CD4-positive, CD25-positive, alpha-beta regulatory T cell (primary cell): ENCODE measurements at regions not wholly inside any gene's neighbourhood (a gene's known extent, or its start where the extent isn't known, plus 50 kb on each side); places are given as distances from the start of the nearest gene placed in this dataset.

Experiments used
- ATAC-seq, 2 donors: fragments of 150-1000 bp; cut with Tn5 transposase; one replicate each; pipeline ENCODE4 v1.10.0; 2021; ENCODE audit warnings: low read depth in 2 of 2, moderate number of reproducible peaks in 2 of 2, moderate library complexity in 1 of 2
- DNase-seq, 3 donors: peaks; one replicate each; pipeline versions ENCODE4 v3.0.0 to v3.0.0-alpha.2; 2012 to 2022; ENCODE audit warnings: mixed read lengths in 1 of 3
- H3K27ac ChIP-seq: one replicate; pipeline ENCODE4 v1.7.0; 2013; ENCODE audit warnings: mild to moderate bottlenecking, low read length; ENCODE audit not compliant: insufficient read depth, poor library complexity, severe bottlenecking
- H3K27me3 ChIP-seq: one replicate; pipeline ENCODE4 v1.7.0; 2013; ENCODE audit warnings: low read length; ENCODE audit not compliant: control insufficient read depth, insufficient read depth
- H3K36me3 ChIP-seq: one replicate; pipeline ENCODE4 v1.7.0; 2013; ENCODE audit warnings: mild to moderate bottlenecking, low read length, moderate library complexity; ENCODE audit not compliant: control insufficient read depth, insufficient read depth
- H3K4me1 ChIP-seq: 2 replicates; pipeline ENCODE4 v1.7.0; 2013; ENCODE audit warnings: mild to moderate bottlenecking, low read length; ENCODE audit not compliant: insufficient read depth, control insufficient read depth, poor library complexity, severe bottlenecking
- H3K4me3 ChIP-seq: one replicate; pipeline ENCODE4 v1.7.0; 2013; ENCODE audit warnings: low read depth, mild to moderate bottlenecking, low read length, moderate library complexity
- H3K9me3 ChIP-seq, 2 experiments: 1 replicate in 1 of 2; 2 replicates in 1 of 2; pipeline ENCODE4 v1.7.0; 2013; ENCODE audit warnings: low read length in 2 of 2, mild to moderate bottlenecking in 1 of 2, moderate library complexity in 1 of 2; ENCODE audit not compliant: control insufficient read depth in 2 of 2
- H3K27ac Mint-ChIP-seq, 3 donors: one replicate each; pipeline ENCODE4 v1.8.0; 2020 to 2022; ENCODE audit warnings: mild to moderate bottlenecking in 3 of 3, mixed read lengths in 3 of 3, moderate library complexity in 2 of 3
- H3K27me3 Mint-ChIP-seq: one replicate; pipeline ENCODE4 v1.8.0; 2022; ENCODE audit warnings: mild to moderate bottlenecking, mixed read lengths
- H3K36me3 Mint-ChIP-seq: one replicate; pipeline ENCODE4 v1.8.0; 2020; ENCODE audit warnings: mixed read lengths
- H3K4me1 Mint-ChIP-seq, 4 donors: one replicate each; pipeline ENCODE4 v1.8.0; 2020 to 2022; ENCODE audit warnings: mixed read lengths in 4 of 4, mild to moderate bottlenecking in 1 of 4
- H3K4me3 Mint-ChIP-seq, 4 donors: one replicate each; pipeline ENCODE4 v1.8.0; 2020 to 2022; ENCODE audit warnings: mild to moderate bottlenecking in 4 of 4, mixed read lengths in 4 of 4, moderate library complexity in 3 of 4
- H3K9me3 Mint-ChIP-seq, 7 donors: one replicate each; pipeline ENCODE4 v1.8.0; 2020 to 2022; ENCODE audit warnings: mixed read lengths in 7 of 7, mild to moderate bottlenecking in 3 of 7, moderate library complexity in 2 of 7

GRCh38 chr6:120395784-120396183, 938.5 kb downstream of the TBC1D32 start:
- Mint-ChIP-seq H3K36me3 (no peaks in the 10 kb centered on the region), H3K4me1 (no peaks in the 10 kb centered on the region)
- H3K36me3 ChIP-seq, result no peaks in the 10 kb centered on the region

GRCh38 chr6:120395330-120395729, 939.0 kb downstream of the TBC1D32 start:
- H3K4me3 ChIP-seq, result no peak overlapping the region
- H3K4me1 ChIP-seq, result no peaks in the 10 kb centered on the region
- no peak overlapping the region for H3K4me3 Mint-ChIP-seq
- H3K27me3 ChIP-seq, result no peaks in the 10 kb centered on the region
- H3K27ac Mint-ChIP-seq, result no peak overlapping the region
- no peaks in the 10 kb centered on the region for H3K9me3 ChIP-seq
- DNase-seq, result no peak
- H3K36me3 ChIP-seq, result no peaks in the 10 kb centered on the region
- no peaks in the 10 kb centered on the region for H3K36me3 Mint-ChIP-seq
- no peak for ATAC-seq
- H3K9me3 Mint-ChIP-seq, result peaks cover 0 to 4% (median 0%) of the 10 kb centered on the region in 7 donors
- no peak overlapping the region for H3K27ac ChIP-seq
- H3K27me3 Mint-ChIP-seq, result no peaks in the 10 kb centered on the region
- no peaks in the 10 kb centered on the region for H3K4me1 Mint-ChIP-seq

More at GRCh38 chr6:120395784-120396183, 938.5 kb downstream of the TBC1D32 start:
- Histone ChIP-seq H3K27ac (no peak overlapping the region), H3K27me3 (no peaks in the 10 kb centered on the region), H3K4me3 (no peak overlapping the region), H3K9me3 (no peaks in the 10 kb centered on the region), H3K4me1 (no peaks in the 10 kb centered on the region)
- Mint-ChIP-seq H3K27me3 (no peaks in the 10 kb centered on the region), H3K27ac (no peak overlapping the region), H3K4me3 (no peak overlapping the region), H3K9me3 (peaks cover 0 to 4% (median 2%) of the 10 kb centered on the region in 7 donors)
- ATAC-seq, result no peak
- no peak for DNase-seq

DNA sequence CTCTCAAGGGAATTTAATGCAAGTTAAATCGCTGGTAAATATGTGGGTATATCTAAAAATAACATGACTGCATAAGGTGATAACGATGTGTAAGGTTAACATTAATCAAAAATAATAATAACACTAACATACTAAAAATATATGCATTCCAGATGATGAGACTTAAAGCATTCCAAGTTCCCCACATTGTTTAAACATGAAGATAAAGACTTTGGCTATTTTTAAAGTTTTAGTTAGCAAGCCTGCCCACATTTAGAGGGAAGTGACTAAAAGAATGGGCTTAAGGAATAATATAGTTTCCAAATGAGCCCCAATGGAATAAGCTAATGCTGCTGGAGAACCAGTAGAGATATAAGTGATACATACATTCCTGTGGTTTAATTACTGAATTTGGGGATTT, 941.3 kb downstream of the TBC1D32 start:
- Histone ChIP-seq H3K4me1 (no peaks in the 10 kb centered on the region), H3K4me3 (no peak overlapping the region), H3K9me3 (no peaks in the 10 kb centered on the region), H3K27me3 (no peaks in the 10 kb centered on the region), H3K36me3 (no peaks in the 10 kb centered on the region), H3K27ac (no peak overlapping the region)
- no peak for ATAC-seq
- no peak for DNase-seq
- Mint-ChIP-seq H3K27ac (no peak overlapping the region), H3K4me1 (no peaks in the 10 kb centered on the region), H3K36me3 (no peaks in the 10 kb centered on the region), H3K9me3 (peaks cover 0 to 4% (median 0%) of the 10 kb centered on the region in 7 donors), H3K4me3 (no peak overlapping the region), H3K27me3 (no peaks in the 10 kb centered on the region)

- Mint-ChIP-seq H3K4me3 (no peak overlapping the region), H3K36me3 (no peaks in the 10 kb centered on the region), H3K27ac (no peak overlapping the region), H3K9me3 (peaks cover 0 to 2% (median 0%) of the 10 kb centered on the region in 7 donors), H3K4me1 (no peaks in the 10 kb centered on the region), H3K27me3 (no peaks in the 10 kb centered on the region)
- ATAC-seq, result no peak
- H3K27me3 ChIP-seq, result no peaks in the 10 kb centered on the region
- no peaks in the 10 kb centered on the region for H3K9me3 ChIP-seq
- DNase-seq, result no peak
- no peak overlapping the region for H3K4me3 ChIP-seq
- no peaks in the 10 kb centered on the region for H3K4me1 ChIP-seq
- H3K27ac ChIP-seq, result no peak overlapping the region
- H3K36me3 ChIP-seq, result no peaks in the 10 kb centered on the region
Measured at GRCh38 chr6:120384671-120385070, 949.6 kb downstream of the TBC1D32 start.

DNA sequence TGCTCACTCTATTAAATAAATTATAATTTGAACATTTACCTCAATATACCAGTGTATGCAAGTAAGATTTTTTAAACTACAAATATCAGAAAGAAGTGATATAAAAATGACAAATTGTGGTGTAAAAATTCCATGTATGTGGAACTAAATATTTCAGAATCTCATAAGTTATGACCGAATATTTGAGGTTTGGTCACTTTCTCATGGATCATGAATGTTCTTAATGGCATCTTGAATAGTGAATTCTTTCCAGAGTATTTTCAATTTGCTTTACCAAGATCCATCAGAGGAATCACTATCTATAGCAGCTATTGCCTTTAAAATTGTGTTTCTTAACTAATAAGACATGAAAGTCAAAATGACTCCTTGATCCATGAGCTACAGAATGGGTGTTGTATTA, 950.6 kb downstream of the TBC1D32 start:
- Histone ChIP-seq H3K9me3 (no peaks in the 10 kb centered on the region), H3K4me3 (no peak overlapping the region), H3K27me3 (no peaks in the 10 kb centered on the region), H3K4me1 (no peaks in the 10 kb centered on the region), H3K36me3 (no peaks in the 10 kb centered on the region), H3K27ac (no peak overlapping the region)
- Mint-ChIP-seq H3K36me3 (no peaks in the 10 kb centered on the region), H3K27ac (no peak overlapping the region), H3K9me3 (peaks cover 0 to 2% (median 0%) of the 10 kb centered on the region in 7 donors), H3K4me3 (no peak overlapping the region), H3K27me3 (no peaks in the 10 kb centered on the region), H3K4me1 (no peaks in the 10 kb centered on the region)
- ATAC-seq, result no peak
- DNase-seq, result no peak

DNA sequence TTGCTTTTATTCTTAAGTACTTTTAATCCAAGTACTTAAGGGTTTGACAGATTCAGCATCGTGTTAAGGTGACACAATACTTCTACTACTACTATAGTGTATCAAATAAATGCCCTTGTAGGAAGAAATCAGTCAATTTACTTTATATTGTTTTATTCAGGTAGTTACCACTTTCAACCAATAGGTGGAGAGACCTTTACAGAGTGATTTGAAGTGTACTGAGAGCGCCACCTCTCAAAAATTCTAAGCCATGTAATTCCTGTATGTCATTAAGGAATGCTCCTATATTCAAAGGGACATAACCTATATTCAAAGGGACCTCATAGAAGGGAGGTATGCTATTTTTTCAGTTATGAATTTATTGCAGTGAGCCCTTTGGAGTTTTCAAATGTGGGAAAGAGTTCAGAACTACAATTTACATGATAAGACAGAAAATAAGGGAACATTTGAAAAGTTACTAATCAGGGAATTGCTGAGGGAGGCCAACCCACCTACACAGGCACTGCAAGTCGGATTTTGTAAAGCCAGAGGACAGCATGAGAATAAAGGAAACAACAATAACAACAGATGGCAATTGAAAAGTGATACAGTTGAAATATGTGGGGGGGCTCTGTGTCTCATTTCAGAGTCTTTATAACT, 955.6 kb downstream of the TBC1D32 start:
- H3K27ac Mint-ChIP-seq, result no peak overlapping the region
- Histone ChIP-seq H3K9me3 (no peaks in the 10 kb centered on the region), H3K4me3 (no peak overlapping the region), H3K27me3 (no peaks in the 10 kb centered on the region), H3K4me1 (no peaks in the 10 kb centered on the region), H3K27ac (no peak overlapping the region), H3K36me3 (no peaks in the 10 kb centered on the region)
- H3K9me3 Mint-ChIP-seq, result no peaks in the 10 kb centered on the region
- no peaks in the 10 kb centered on the region for H3K36me3 Mint-ChIP-seq
- H3K4me3 Mint-ChIP-seq, result no peak overlapping the region
- ATAC-seq (no peak), DNase-seq (peak in 1 of 3 donors; percentile 25)
- no peaks in the 10 kb centered on the region for H3K4me1 Mint-ChIP-seq
- H3K27me3 Mint-ChIP-seq, result no peaks in the 10 kb centered on the region

DNA sequence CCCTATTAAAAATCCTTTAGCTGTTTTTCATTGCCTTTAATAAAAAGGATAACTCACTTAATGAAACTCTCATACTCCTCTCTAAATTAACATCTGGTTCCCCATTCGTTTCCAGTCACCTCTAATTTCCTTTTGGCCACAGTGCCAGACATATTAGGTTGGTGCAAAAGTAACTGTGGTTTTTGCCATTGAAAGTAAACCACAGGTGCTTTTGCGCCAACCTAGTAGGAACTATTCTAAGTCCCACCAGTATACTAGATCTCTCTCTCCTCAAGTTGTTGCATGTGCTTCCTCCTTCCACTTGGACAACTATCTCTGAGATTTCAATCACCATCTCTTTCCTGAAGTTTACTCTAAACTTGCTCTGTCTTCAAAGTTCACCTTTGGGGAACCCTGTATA, 961.1 kb downstream of the TBC1D32 start:
- Mint-ChIP-seq H3K27me3 (no peaks in the 10 kb centered on the region), H3K4me1 (no peaks in the 10 kb centered on the region), H3K4me3 (no peak overlapping the region), H3K27ac (no peak overlapping the region), H3K9me3 (peaks cover 0 to 3% (median 0%) of the 10 kb centered on the region in 7 donors), H3K36me3 (no peaks in the 10 kb centered on the region)
- no peak overlapping the region for H3K4me3 ChIP-seq
- DNase-seq (no peak), ATAC-seq (no peak)
- no peaks in the 10 kb centered on the region for H3K36me3 ChIP-seq
- no peak overlapping the region for H3K27ac ChIP-seq
- no peaks in the 10 kb centered on the region for H3K9me3 ChIP-seq
- H3K4me1 ChIP-seq, result no peaks in the 10 kb centered on the region
- no peaks in the 10 kb centered on the region for H3K27me3 ChIP-seq

- no peak for ATAC-seq
- Mint-ChIP-seq H3K4me1 (peaks cover 0 to 6% (median 0%) of the 10 kb centered on the region in 4 donors), H3K36me3 (no peaks in the 10 kb centered on the region), H3K9me3 (peaks cover 0 to 20% (median 9%) of the 10 kb centered on the region in 7 donors), H3K4me3 (no peak overlapping the region), H3K27ac (no peak overlapping the region), H3K27me3 (no peaks in the 10 kb centered on the region)
- no peaks in the 10 kb centered on the region for H3K36me3 ChIP-seq
- H3K27me3 ChIP-seq, result no peaks in the 10 kb centered on the region
- H3K27ac ChIP-seq, result no peak overlapping the region
- peaks cover 0 to 3% of the 10 kb centered on the region in 2 experiments for H3K9me3 ChIP-seq
- H3K4me3 ChIP-seq, result no peak overlapping the region
- DNase-seq, result no peak
- H3K4me1 ChIP-seq, result no peaks in the 10 kb centered on the region
Measured at GRCh38 chr6:120363429-120363828, 970.9 kb downstream of the TBC1D32 start.
